H1 (cell line): ENCODE measurements at regions not wholly inside any gene's neighbourhood (a gene's known extent, or its start where the extent isn't known, plus 50 kb on each side); places are given as distances from the start of the nearest gene placed in this dataset.

Source experiments
- ATF2 ChIP-seq: IDR thresholded peaks from 2 replicates; pipeline ENCODE4 v1.6.1; 2012; ENCODE audit warnings: low read length, inconsistent platforms
- CTCF ChIP-seq, 3 experiments: IDR thresholded peaks; 1 replicate in 2 of 3; 2 replicates in 1 of 3; pipeline versions ENCODE4 v1.5.1 to v1.6.1; 2011; ENCODE audit warnings: low read length in 3 of 3, mild to moderate bottlenecking in 3 of 3, inconsistent platforms in 2 of 3, low read depth in 1 of 3, moderate library complexity in 1 of 3; ENCODE audit not compliant: insufficient read depth in 1 of 3; ENCODE audit errors: control extremely low read depth in 1 of 3
- EZH2 ChIP-seq: fragments of 200-600 bp; sonication (generic); IDR thresholded peaks from 2 replicates; pipeline ENCODE4 v1.7.1; 2012; ENCODE audit warnings: low read depth, mild to moderate bottlenecking, moderate library complexity, low read length, inconsistent platforms; ENCODE audit not compliant: severe bottlenecking
- TBP ChIP-seq: IDR thresholded peaks from 2 replicates; pipeline ENCODE4 v1.6.1; 2011; ENCODE audit warnings: low read depth, low read length, improper control_type of control experiment

- TF ChIP-seq ATF2 (no peak), TBP (no peak), CTCF (IDR thresholded peaks at IDR 0.05; ENCODE audit: control extremely low read depth in 1 of 3, insufficient read depth in 1 of 3, low read depth in 1 of 3, low read length in 3 of 3) (no peak), EZH2 (no peak)
These were observed 311.3 kb upstream of the KLHL29 start (continued) for GRCh38 chr2:23073671-23074070.
